AG08395 (cell line): ENCODE measurements at regions not wholly inside any gene's neighbourhood (a gene's known extent, or its start where the extent isn't known, plus 50 kb on each side); places are given as distances from the start of the nearest gene placed in this dataset.
"Not testable (repeated sequence)": the region's sequence is repeated elsewhere in the genome, so short reads cannot be mapped to it uniquely, and the experiment has no call there.

Experiments
- DNase-seq: peaks from one replicate; pipeline ENCODE4 v3.0.0; 2012; ENCODE audit warnings: mixed read lengths, low spot score

GRCh38 chr5:12573916-12574297, 669.7 kb upstream of the CTNND2 start:
- not testable (repeated sequence) for DNase-seq

GRCh38 chr5:12570688-12571087, 666.4 kb upstream of the CTNND2 start:
- no peak for DNase-seq

GRCh38 chr5:12566441-12566840, 662.2 kb upstream of the CTNND2 start:
- no peak for DNase-seq

GRCh38 chr5:12557012-12557411, 652.8 kb upstream of the CTNND2 start:
- no peak for DNase-seq

GRCh38 chr5:12526113-12526512, 621.9 kb upstream of the CTNND2 start:
- no peak for DNase-seq

- DNase-seq = no peak
Measured at GRCh38 chr5:12522116-12522515, 617.9 kb upstream of the CTNND2 start.

GRCh38 chr5:12504983-12505382, 600.7 kb upstream of the CTNND2 start:
- not testable (repeated sequence) for DNase-seq

- DNase-seq = no peak
Measured at GRCh38 chr5:12488161-12488560, 583.9 kb upstream of the CTNND2 start.

GRCh38 chr5:12480487-12480886, 576.2 kb upstream of the CTNND2 start:
- no peak for DNase-seq

- no peak for DNase-seq
Measured at GRCh38 chr5:12477554-12477953, 573.3 kb upstream of the CTNND2 start.

- no peak for DNase-seq
Measured at GRCh38 chr5:12467799-12468198, 563.6 kb upstream of the CTNND2 start.

GRCh38 chr5:12460493-12461261, 556.4 kb upstream of the CTNND2 start:
- no peak for DNase-seq

GRCh38 chr5:12459326-12459725, 555.1 kb upstream of the CTNND2 start:
- DNase-seq = no peak

- no peak for DNase-seq
Measured at GRCh38 chr5:12419075-12419474, 514.8 kb upstream of the CTNND2 start.

GRCh38 chr5:12413585-12413984, 509.3 kb upstream of the CTNND2 start:
- no peak for DNase-seq

GRCh38 chr5:12413075-12413474, 508.8 kb upstream of the CTNND2 start:
- no peak for DNase-seq

GRCh38 chr5:12399868-12400267, 495.6 kb upstream of the CTNND2 start:
- no peak for DNase-seq

- DNase-seq = no peak
Measured at GRCh38 chr5:12392246-12392645, 488.0 kb upstream of the CTNND2 start.

GRCh38 chr5:12385095-12385494, 480.8 kb upstream of the CTNND2 start:
- DNase-seq = no peak

GRCh38 chr5:12384005-12384404, 479.8 kb upstream of the CTNND2 start:
- no peak for DNase-seq

- DNase-seq = no peak
Measured at GRCh38 chr5:12367973-12368372, 463.7 kb upstream of the CTNND2 start.

GRCh38 chr5:12360218-12360617, 456.0 kb upstream of the CTNND2 start:
- no peak for DNase-seq

GRCh38 chr5:12358371-12359090, 454.3 kb upstream of the CTNND2 start:
- DNase-seq = no peak

- no peak for DNase-seq
Measured at GRCh38 chr5:12357626-12358025, 453.4 kb upstream of the CTNND2 start.
